Stimulated activated CD4-positive, alpha-beta T cell treated with anti-CD3 and anti-CD28 coated beads, Interleukin-4, amount 100 ng/mL, for 24 hours (primary cell): ENCODE measurements at regions not wholly inside any gene's neighbourhood (a gene's known extent, or its start where the extent isn't known, plus 50 kb on each side); places are given as distances from the start of the nearest gene placed in this dataset.
"Not testable (repeated sequence)": the region's sequence is repeated elsewhere in the genome, so short reads cannot be mapped to it uniquely, and the experiment has no call there.

Source experiments
- DNase-seq: peaks from one replicate; pipeline ENCODE4 v3.0.0-alpha.2; 2020

GRCh38 chr6:86603364-86603763 lies 334.0 kb upstream of the HTR1E start:
- DNase-seq: not testable (repeated sequence)

GRCh38 chr6:86602093-86602492 lies 335.2 kb upstream of the HTR1E start:
- not testable (repeated sequence) for DNase-seq

- DNase-seq: not testable (repeated sequence)
These were observed 338.4 kb upstream of the HTR1E start for GRCh38 chr6:86598969-86599368.

GRCh38 chr6:86595641-86596040 lies 341.7 kb upstream of the HTR1E start:
- DNase-seq: no peak

- DNase-seq: no peak
These were observed 351.1 kb upstream of the HTR1E start for GRCh38 chr6:86586195-86586594.

- no peak for DNase-seq
These were observed 355.5 kb upstream of the HTR1E start for GRCh38 chr6:86581833-86582232.

- no peak for DNase-seq
These were observed 374.1 kb upstream of the HTR1E start for GRCh38 chr6:86563197-86563596.

- no peak for DNase-seq
These were observed 379.0 kb upstream of the HTR1E start for GRCh38 chr6:86558318-86558717.

- DNase-seq: no peak
These were observed 400.0 kb upstream of the HTR1E start for GRCh38 chr6:86537292-86537861.

GRCh38 chr6:86536121-86536520 lies 401.2 kb upstream of the HTR1E start:
- DNase-seq: no peak

- no peak for DNase-seq
These were observed 402.2 kb upstream of the HTR1E start for GRCh38 chr6:86535100-86535499.

GRCh38 chr6:86529635-86530034 lies 407.7 kb upstream of the HTR1E start:
- no peak for DNase-seq

GRCh38 chr6:86526238-86526637 lies 411.1 kb upstream of the HTR1E start:
- DNase-seq: no peak

- no peak for DNase-seq
These were observed 421.2 kb upstream of the HTR1E start for GRCh38 chr6:86516087-86516486.

GRCh38 chr6:86511962-86512361 lies 425.4 kb upstream of the HTR1E start:
- no peak for DNase-seq

- DNase-seq: no peak
These were observed 429.1 kb upstream of the HTR1E start for GRCh38 chr6:86508230-86508629.

GRCh38 chr6:86502497-86502896 lies 434.8 kb upstream of the HTR1E start:
- DNase-seq: no peak

- DNase-seq: no peak
These were observed 437.3 kb upstream of the HTR1E start for GRCh38 chr6:86500035-86500434.

- not testable (repeated sequence) for DNase-seq
These were observed 448.3 kb upstream of the HTR1E start for GRCh38 chr6:86489042-86489441.

- DNase-seq: no peak
These were observed 449.6 kb upstream of the HTR1E start for GRCh38 chr6:86487660-86488221.

GRCh38 chr6:86478316-86478715 lies 459.0 kb upstream of the HTR1E start:
- not testable (repeated sequence) for DNase-seq

GRCh38 chr6:86477500-86478148 lies 459.7 kb upstream of the HTR1E start:
- DNase-seq: no peak

GRCh38 chr6:86476311-86476710 lies 461.0 kb upstream of the HTR1E start:
- no peak for DNase-seq

GRCh38 chr6:86474081-86474480 lies 463.2 kb upstream of the HTR1E start:
- DNase-seq: no peak

- DNase-seq: no peak
These were observed 465.5 kb upstream of the HTR1E start for GRCh38 chr6:86471791-86472190.
